ENCODE measurements at regions not wholly inside any gene's neighbourhood (a gene's known extent, or its start where the extent isn't known, plus 50 kb on each side); places are given as distances from the start of the nearest gene placed in this dataset.

GRCh38 chr12:34348836-34349672 lies 326.8 kb downstream of the ALG10 start:
- DNase-seq: no peak

- no peak for DNase-seq
These were observed 327.3 kb downstream of the ALG10 start for GRCh38 chr12:34349673-34349961.

GRCh38 chr12:34350092-34351041 lies 328.1 kb downstream of the ALG10 start:
- no peak for DNase-seq

- no peak for DNase-seq
These were observed 329.8 kb downstream of the ALG10 start for GRCh38 chr12:34352098-34352497.

- DNase-seq: no peak
These were observed 332.2 kb downstream of the ALG10 start for GRCh38 chr12:34354239-34355200.

GRCh38 chr12:34356233-34356987 lies 334.1 kb downstream of the ALG10 start:
- no peak for DNase-seq

GRCh38 chr12:34357791-34358190 lies 335.5 kb downstream of the ALG10 start:
- DNase-seq: no peak

GRCh38 chr12:34358198-34358597 lies 335.9 kb downstream of the ALG10 start:
- no peak for DNase-seq

- DNase-seq: no peak
These were observed 339.5 kb downstream of the ALG10 start for GRCh38 chr12:34361721-34362316.

GRCh38 chr12:34363050-34363673 lies 340.9 kb downstream of the ALG10 start:
- no peak for DNase-seq

GRCh38 chr12:34368079-34368478 lies 345.8 kb downstream of the ALG10 start:
- DNase-seq: no peak

- DNase-seq: no peak
These were observed 348.8 kb downstream of the ALG10 start for GRCh38 chr12:34371050-34371449.

- DNase-seq: no peak
These were observed 349.7 kb downstream of the ALG10 start for GRCh38 chr12:34372003-34372402.

GRCh38 chr12:34373926-34374325 lies 351.6 kb downstream of the ALG10 start:
- no peak for DNase-seq

GRCh38 chr12:34376133-34376799 lies 354.0 kb downstream of the ALG10 start:
- DNase-seq: no peak

GRCh38 chr12:34377243-34378035 lies 355.1 kb downstream of the ALG10 start:
- DNase-seq: no peak

GRCh38 chr12:34379142-34379541 lies 356.8 kb downstream of the ALG10 start:
- no peak for DNase-seq

- no peak for DNase-seq
These were observed 362.4 kb downstream of the ALG10 start for GRCh38 chr12:34384693-34385092.

GRCh38 chr12:34386016-34386415 lies 363.7 kb downstream of the ALG10 start:
- DNase-seq: no peak
